ENCODE measurements at regions not wholly inside any gene's neighbourhood (a gene's known extent, or its start where the extent isn't known, plus 50 kb on each side); places are given as distances from the start of the nearest gene placed in this dataset.

GRCh38 chr10:37680716-37681616 lies 176.4 kb downstream of the ZNF248 start:
- TF ChIP-seq CREB1 (CRISPR knock-in tag; IDR thresholded peaks at IDR 0.05; ENCODE audit: low read depth) (no peak), JUNB (IDR thresholded peaks at IDR 0.05; ENCODE audit: unreplicated experiment) (no peak), EZH2phosphoT487 (IDR thresholded peaks at IDR 0.05; ENCODE audit: unreplicated experiment) (no peak), CTCF (conservative IDR thresholded peaks at IDR 0.05; ENCODE audit: low read depth in 2 of 2) (no peak), EZH2 (IDR thresholded peaks at IDR 0.05; ENCODE audit: low read depth, unreplicated experiment) (no peak), ZNF462 (CRISPR knock-in tag; IDR thresholded peaks at IDR 0.05) (no peak), POLR2AphosphoS5 (IDR thresholded peaks at IDR 0.05; ENCODE audit: low read depth) (no peak)
- no peaks in the 10 kb centered on the region for H3K36me3 ChIP-seq (ENCODE audit: insufficient read depth)
- Mint-ChIP-seq H3K9me3 (peaks cover 96% of the 10 kb centered on the region), H3K4me3 (no peak overlapping the region), H3K27ac (no peak overlapping the region), H3K27me3 (ENCODE audit: insufficient read depth, low read depth, poor library complexity) (peaks cover 4% of the 10 kb centered on the region), H3K4me1 (no peaks in the 10 kb centered on the region), H3K36me3 (ENCODE audit: low read depth) (peaks cover 46% of the 10 kb centered on the region)
- H3K27me3 ChIP-seq (ENCODE audit: insufficient read depth), result no peaks in the 10 kb centered on the region
- H3K4me1 ChIP-seq (ENCODE audit: insufficient read depth), result no peaks in the 10 kb centered on the region
- H3K9me2 ChIP-seq (ENCODE audit: insufficient read depth), result no peaks in the 10 kb centered on the region
- no peaks in the 10 kb centered on the region for H4K20me1 ChIP-seq (replicated peaks; ENCODE audit: insufficient read depth)
- H3F3A ChIP-seq (replicated peaks; ENCODE audit: low read depth), result no peaks in the 10 kb centered on the region
- no peak overlapping the region for H3K4me3 ChIP-seq
- no peak overlapping the region for H3K27ac ChIP-seq (ENCODE audit: low read depth)
- ATAC-seq (no peak), DNase-seq (ENCODE audit: low spot score) (no peak)
- no peak overlapping the region for H2AFZ ChIP-seq
- no peak overlapping the region for H3K4me2 ChIP-seq
- H3K79me2 ChIP-seq (replicated peaks; ENCODE audit: insufficient read depth), result no peaks in the 10 kb centered on the region
